ENCODE measurements at regions not wholly inside any gene's neighbourhood (a gene's known extent, or its start where the extent isn't known, plus 50 kb on each side); places are given as distances from the start of the nearest gene placed in this dataset.

DNA sequence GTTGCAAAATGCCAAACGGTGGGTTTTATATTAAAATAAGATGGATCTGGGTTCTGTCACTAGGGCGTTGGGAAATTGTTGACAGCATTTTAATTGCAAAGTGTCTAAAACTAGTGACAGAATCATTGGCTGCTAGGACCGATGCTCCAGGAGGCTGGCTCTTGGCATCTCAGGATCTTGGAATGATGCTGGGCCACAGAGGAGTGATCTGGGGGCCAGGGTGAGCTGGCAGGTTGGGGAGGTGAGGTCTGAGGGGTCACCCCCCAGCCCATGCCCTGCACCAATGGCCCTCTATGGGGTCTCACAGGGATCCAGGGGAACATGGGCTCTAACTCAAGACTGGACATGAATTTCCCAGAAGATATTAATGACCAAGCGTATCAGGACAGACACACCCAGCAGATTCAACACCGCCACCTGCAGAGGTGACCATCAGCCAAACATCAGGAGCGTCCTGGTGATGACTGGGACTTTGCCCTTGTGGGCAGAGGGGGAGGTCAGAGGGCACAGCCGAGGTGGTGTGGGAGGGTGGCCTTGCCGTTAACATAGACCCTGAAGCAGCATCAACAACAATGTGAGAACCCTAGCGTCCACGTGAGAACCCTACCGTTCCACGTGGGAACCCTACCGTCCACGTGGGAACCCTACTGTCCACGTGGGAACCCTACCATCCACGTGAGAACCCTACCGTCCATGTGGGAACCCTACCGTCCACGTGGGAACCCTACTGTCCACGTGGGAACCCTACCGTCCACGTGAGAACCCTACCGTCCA is 89.0 kb upstream of the PPP2R2D start:
- DNase-seq (ENCODE audit: extremely low read depth, low read depth) = no peak
- TF ChIP-seq, protein P1, sequence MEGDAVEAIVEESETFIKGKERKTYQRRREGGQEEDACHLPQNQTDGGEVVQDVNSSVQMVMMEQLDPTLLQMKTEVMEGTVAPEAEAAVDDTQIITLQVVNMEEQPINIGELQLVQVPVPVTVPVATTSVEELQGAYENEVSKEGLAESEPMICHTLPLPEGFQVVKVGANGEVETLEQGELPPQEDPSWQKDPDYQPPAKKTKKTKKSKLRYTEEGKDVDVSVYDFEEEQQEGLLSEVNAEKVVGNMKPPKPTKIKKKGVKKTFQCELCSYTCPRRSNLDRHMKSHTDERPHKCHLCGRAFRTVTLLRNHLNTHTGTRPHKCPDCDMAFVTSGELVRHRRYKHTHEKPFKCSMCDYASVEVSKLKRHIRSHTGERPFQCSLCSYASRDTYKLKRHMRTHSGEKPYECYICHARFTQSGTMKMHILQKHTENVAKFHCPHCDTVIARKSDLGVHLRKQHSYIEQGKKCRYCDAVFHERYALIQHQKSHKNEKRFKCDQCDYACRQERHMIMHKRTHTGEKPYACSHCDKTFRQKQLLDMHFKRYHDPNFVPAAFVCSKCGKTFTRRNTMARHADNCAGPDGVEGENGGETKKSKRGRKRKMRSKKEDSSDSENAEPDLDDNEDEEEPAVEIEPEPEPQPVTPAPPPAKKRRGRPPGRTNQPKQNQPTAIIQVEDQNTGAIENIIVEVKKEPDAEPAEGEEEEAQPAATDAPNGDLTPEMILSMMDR (IDR thresholded peaks at IDR 0.05; ENCODE audit: low read depth, low read length) = no peak

DNA sequence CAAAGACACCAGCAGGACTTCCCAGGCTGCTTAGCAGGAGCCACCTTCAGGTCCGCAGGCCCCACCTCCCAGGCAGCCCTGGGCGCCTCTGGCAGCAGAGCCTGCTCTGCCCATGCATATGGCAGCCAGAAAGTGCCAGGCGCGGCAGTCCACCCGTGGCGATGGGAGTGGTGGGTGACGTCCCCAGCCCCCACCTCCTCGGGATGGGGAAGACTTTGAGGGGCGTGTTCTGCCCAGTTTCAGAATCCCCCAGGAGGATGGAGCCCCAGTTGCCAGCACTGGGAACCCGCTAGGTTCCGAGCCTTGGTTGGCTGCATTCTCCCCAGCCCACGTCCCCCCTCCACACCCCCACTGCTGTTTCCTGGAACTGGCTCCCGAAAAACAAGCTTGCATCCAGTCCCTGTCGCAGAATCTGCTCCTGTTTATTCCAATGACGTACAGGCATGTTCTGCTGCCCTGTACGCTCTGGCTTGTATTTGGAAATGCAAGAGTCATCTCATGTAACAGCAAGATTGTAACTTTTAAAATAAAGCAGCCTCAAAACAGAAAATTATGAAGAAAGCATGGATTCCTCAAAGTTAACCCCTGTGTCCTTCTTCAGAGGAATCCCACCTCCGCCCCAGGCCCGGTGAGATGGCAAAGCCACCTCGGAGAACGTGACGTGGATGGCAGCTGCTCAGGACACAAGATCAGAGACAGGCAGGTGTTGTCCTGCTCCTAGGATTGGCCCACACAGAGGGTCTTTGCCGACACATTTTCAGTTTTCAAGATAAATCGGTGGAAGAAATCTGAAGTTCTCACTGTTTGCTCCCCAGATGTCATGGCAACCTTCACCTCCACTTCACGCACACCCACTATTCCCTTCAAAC is 87.8 kb upstream of the PPP2R2D start:
- DNase-seq (ENCODE audit: extremely low read depth, low read depth) = no peak
- TF ChIP-seq, protein P1 (IDR thresholded peaks at IDR 0.05; ENCODE audit: low read depth, low read length) = no peak

- no peak for DNase-seq (ENCODE audit: extremely low read depth, low read depth)
- TF ChIP-seq, protein P1 (IDR thresholded peaks at IDR 0.05; ENCODE audit: low read depth, low read length) = no peak
These were observed 86.1 kb upstream of the PPP2R2D start for GRCh38 chr10:131814567-131815265.

DNA sequence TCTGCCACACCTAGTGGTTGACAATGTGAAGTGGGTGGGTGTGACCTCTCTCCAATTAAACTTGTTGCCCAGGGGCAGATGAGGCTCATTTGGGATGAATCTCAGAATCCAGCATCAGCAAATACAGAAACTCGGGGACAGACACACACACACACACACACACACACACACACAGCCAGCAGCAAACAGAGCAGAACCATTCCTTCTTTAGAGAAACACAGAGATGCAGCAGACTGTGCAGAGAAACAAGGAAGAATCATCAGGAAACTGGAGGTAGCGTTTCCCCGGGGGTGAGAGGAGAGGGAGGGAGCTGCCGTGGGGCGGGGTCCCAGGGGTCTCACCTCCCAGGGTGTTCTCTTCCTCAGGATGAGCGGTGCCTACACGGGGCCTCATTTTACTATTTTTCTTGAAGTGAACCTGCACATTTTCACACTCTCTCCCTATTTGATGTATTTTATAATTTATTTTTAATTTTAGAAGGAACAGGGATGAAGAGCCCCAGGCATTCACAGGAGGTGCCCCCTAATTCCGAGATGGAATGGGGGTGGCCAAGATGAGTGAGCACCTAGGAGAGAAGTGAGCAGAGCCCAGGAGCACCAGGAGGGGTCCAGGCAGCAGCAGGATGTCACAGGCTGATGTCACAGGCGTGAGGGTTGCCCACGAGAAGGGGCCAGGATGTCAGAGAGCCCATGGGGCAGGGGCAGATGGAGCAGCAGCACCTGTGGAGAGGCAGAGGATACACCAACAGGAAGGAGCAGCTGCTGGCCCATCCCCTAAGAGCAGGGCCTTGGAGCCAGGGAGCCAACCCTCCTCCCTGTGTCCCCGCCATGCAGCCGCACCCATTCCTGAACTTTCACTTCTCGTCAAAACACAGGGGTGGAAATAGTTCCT is 85.3 kb upstream of the PPP2R2D start:
- TF ChIP-seq, protein P1 (IDR thresholded peaks at IDR 0.05; ENCODE audit: low read depth, low read length) = no peak
- DNase-seq (ENCODE audit: extremely low read depth, low read depth) = no peak

- TF ChIP-seq, protein P1 (IDR thresholded peaks at IDR 0.05; ENCODE audit: low read depth, low read length) = no peak
- DNase-seq (ENCODE audit: extremely low read depth, low read depth) = no peak
These were observed 84.5 kb upstream of the PPP2R2D start for GRCh38 chr10:131816157-131816775.

- no peak for DNase-seq (ENCODE audit: extremely low read depth, low read depth)
- TF ChIP-seq, protein P1 (IDR thresholded peaks at IDR 0.05; ENCODE audit: low read depth, low read length) = no peak
These were observed 83.7 kb upstream of the PPP2R2D start for GRCh38 chr10:131816941-131817700.
